ENCODE measurements at regions not wholly inside any gene's neighbourhood (a gene's known extent, or its start where the extent isn't known, plus 50 kb on each side); places are given as distances from the start of the nearest gene placed in this dataset.

- TF ChIP-seq ZNF462 (CRISPR knock-in tag; IDR thresholded peaks at IDR 0.05) (no peak), ZNF331 (CRISPR knock-in tag; IDR thresholded peaks at IDR 0.05; ENCODE audit: low read depth) (no peak), REST (IDR thresholded peaks at IDR 0.05; ENCODE audit: unreplicated experiment) (no peak)
These were observed 352.9 kb upstream of the NETO1 start (continued) for GRCh38 chr18:73220663-73221062.

GRCh38 chr18:73218293-73218692 is 350.5 kb upstream of the NETO1 start:
- Histone ChIP-seq H3F3A (replicated peaks; ENCODE audit: low read depth) (no peaks in the 10 kb centered on the region), H3K4me1 (ENCODE audit: insufficient read depth) (no peaks in the 10 kb centered on the region), H3K9me2 (ENCODE audit: insufficient read depth) (peaks cover 7% of the 10 kb centered on the region; the same call in 1 of the 2 replicates), H3K79me2 (replicated peaks; ENCODE audit: insufficient read depth) (no peaks in the 10 kb centered on the region), H2AFZ (no peak overlapping the region), H3K27me3 (ENCODE audit: insufficient read depth) (no peaks in the 10 kb centered on the region), H3K4me3 (no peak overlapping the region), H3K4me2 (no peak overlapping the region), H3K36me3 (ENCODE audit: insufficient read depth) (peaks cover 8% of the 10 kb centered on the region; the same call in 1 of the 2 replicates), H4K20me1 (replicated peaks; ENCODE audit: insufficient read depth) (no peaks in the 10 kb centered on the region), H3K27ac (ENCODE audit: low read depth) (no peak overlapping the region)
- no peak for TF ChIP-seq STAT1 (IDR thresholded peaks at IDR 0.05; ENCODE audit: unreplicated experiment)
- Mint-ChIP-seq H3K4me1 (no peaks in the 10 kb centered on the region), H3K9me3 (peaks cover 39% of the 10 kb centered on the region), H3K27ac (no peak overlapping the region), H3K36me3 (ENCODE audit: low read depth) (peaks cover 46% of the 10 kb centered on the region), H3K27me3 (ENCODE audit: insufficient read depth, low read depth, poor library complexity) (no peaks in the 10 kb centered on the region), H3K4me3 (no peak overlapping the region)
- no peak for DNase-seq (ENCODE audit: low spot score)
- ATAC-seq: no peak

All from GM23338 (cell line).